Erythroblast (primary cell): ENCODE measurements at regions not wholly inside any gene's neighbourhood (a gene's known extent, or its start where the extent isn't known, plus 50 kb on each side); places are given as distances from the start of the nearest gene placed in this dataset.
"Not testable (repeated sequence)": the region's sequence is repeated elsewhere in the genome, so short reads cannot be mapped to it uniquely, and the experiment has no call there.

Source experiments
- DNase-seq, 2 experiments: peaks; one replicate each; lab custom pipeline; 2025; lab: John Stamatoyannopoulos, UW
- GATA1 ChIP-seq: IDR thresholded peaks from 2 replicates; pipeline ENCODE4 v1.6.1; 2011; ENCODE audit warnings: low read depth, mild to moderate bottlenecking, control low read depth, low read length, moderate library complexity
- POLR2A ChIP-seq: IDR thresholded peaks from 2 replicates; pipeline ENCODE4 v1.6.1; 2011; ENCODE audit warnings: mild to moderate bottlenecking, low read length

GRCh38 chr6:68575765-68576439 lies 59.2 kb upstream of the ADGRB3 start:
- DNase-seq, result no peak
- TF ChIP-seq POLR2A (no peak), GATA1 (no peak)

- no peak for DNase-seq
- TF ChIP-seq POLR2A (no peak), GATA1 (no peak)
Measured at GRCh38 chr6:68572975-68573374, 62.1 kb upstream of the ADGRB3 start.

GRCh38 chr6:68572525-68572924 lies 62.6 kb upstream of the ADGRB3 start:
- TF ChIP-seq GATA1 (no peak), POLR2A (no peak)
- DNase-seq, result peak; percentile 9 to 20

- TF ChIP-seq POLR2A, result no peak
- TF ChIP-seq GATA1, result no peak
- DNase-seq, result no peak
Measured at GRCh38 chr6:68559716-68560115, 75.4 kb upstream of the ADGRB3 start.

GRCh38 chr6:68559070-68559469 lies 76.0 kb upstream of the ADGRB3 start:
- TF ChIP-seq GATA1 (no peak), POLR2A (no peak)
- no peak for DNase-seq

- DNase-seq, result no peak
- TF ChIP-seq GATA1 (no peak), POLR2A (no peak)
Measured at GRCh38 chr6:68546620-68547019, 88.5 kb upstream of the ADGRB3 start.

GRCh38 chr6:68544450-68544849 lies 90.6 kb upstream of the ADGRB3 start:
- TF ChIP-seq POLR2A, result no peak
- TF ChIP-seq GATA1, result no peak
- no peak for DNase-seq

- TF ChIP-seq GATA1, result no peak
- no peak for TF ChIP-seq POLR2A
- DNase-seq, result no peak
Measured at GRCh38 chr6:68533339-68533795, 101.7 kb upstream of the ADGRB3 start.

- no peak for DNase-seq
- TF ChIP-seq GATA1, result no peak
- no peak for TF ChIP-seq POLR2A
Measured at GRCh38 chr6:68527691-68528090, 107.4 kb upstream of the ADGRB3 start.

- no peak for DNase-seq
- TF ChIP-seq POLR2A (no peak), GATA1 (no peak)
Measured at GRCh38 chr6:68506911-68507310, 128.2 kb upstream of the ADGRB3 start.

GRCh38 chr6:68502946-68503345 lies 132.1 kb upstream of the ADGRB3 start:
- TF ChIP-seq GATA1 (no peak), POLR2A (no peak)
- no peak for DNase-seq

GRCh38 chr6:68497927-68498326 lies 137.2 kb upstream of the ADGRB3 start:
- TF ChIP-seq GATA1 (no peak), POLR2A (no peak)
- no peak for DNase-seq

GRCh38 chr6:68494880-68495279 lies 140.2 kb upstream of the ADGRB3 start:
- DNase-seq, result not testable (repeated sequence)

GRCh38 chr6:68476611-68477010 lies 158.5 kb upstream of the ADGRB3 start:
- TF ChIP-seq GATA1, result no peak
- TF ChIP-seq POLR2A, result no peak
- DNase-seq, result no peak

GRCh38 chr6:68473433-68474210 lies 161.5 kb upstream of the ADGRB3 start:
- no peak for TF ChIP-seq POLR2A
- no peak for TF ChIP-seq GATA1
- no peak for DNase-seq
